HCT116 (cell line): ENCODE measurements at regions not wholly inside any gene's neighbourhood (a gene's known extent, or its start where the extent isn't known, plus 50 kb on each side); places are given as distances from the start of the nearest gene placed in this dataset.

Source experiments
- ATAC-seq: fragments of 200-7000 bp; cut with Tn5 transposase; 2 replicates; pipeline ENCODE4 v1.9.1; 2020; ENCODE audit warnings: mild to moderate bottlenecking, moderate library complexity
- BruUV-seq: library from RNA; stranded (reverse); fragments of 400-500 nt; replicated peaks from 2 replicates; lab custom pipeline; 2021; lab: Mats Ljungman, UMichigan
- CTCF ChIA-PET: fragments of 300-600 bp; sonication (Branson Sonifier 250); formaldehyde crosslinking; loops from one replicate; lab custom pipeline; 2021; ENCODE audit warnings: antibody characterized with exemption; lab: Charles Lee
- POLR2A ChIA-PET: fragments of 300-600, 350-600 bp; sonication (Branson Sonifier 250); formaldehyde crosslinking; loops from one replicate; lab custom pipeline; 2021; ENCODE audit warnings: antibody characterized with exemption; lab: Charles Lee
- RAD21 ChIA-PET, 2 experiments: fragments of 300-600 bp; sonication (Branson Sonifier 250); formaldehyde crosslinking; loops; one replicate each; lab custom pipeline; 2023; ENCODE audit warnings: low total read pairs in 2 of 2; ENCODE audit not compliant: uncharacterized antibody in 2 of 2, unreplicated experiment in 2 of 2, low non-redundant PET in 1 of 2; lab: Charles Lee
- DNase-seq: peaks from one replicate; pipeline ENCODE4 v3.0.0-alpha.2; 2010; ENCODE audit warnings: low read depth, low spot score
- H2AFZ ChIP-seq: fragments of 200-600 bp; shearing (Covaris generic), sonication (generic); 2 replicates; pipeline ENCODE4 v1.6.1; 2017; ENCODE audit warnings: low read depth, mixed run types, mixed read lengths, antibody characterized with exemption, low read length; ENCODE audit not compliant: poor library complexity, severe bottlenecking
- H3K27ac ChIP-seq: 2 replicates; pipeline ENCODE4 v1.5.1; 2012; ENCODE audit warnings: low read depth, low read length
- H3K27me3 ChIP-seq: fragments of 200-600 bp; sonication (generic); 2 replicates; pipeline ENCODE4 v1.6.1; 2016; ENCODE audit warnings: mixed run types, low read length, mixed read lengths; ENCODE audit not compliant: insufficient read depth
- H3K36me3 ChIP-seq, 2 experiments: fragments of 200-500 bp in 1 of 2; fragments of 200-600 bp in 1 of 2; sonication (Bioruptor generic) in 1 of 2; sonication (generic) in 1 of 2; 2 replicates each; pipeline versions ENCODE4 v1.5.1 to v1.6.1; 2014 to 2016; ENCODE audit warnings: low read length in 2 of 2, inconsistent platforms in 1 of 2, mixed read lengths in 1 of 2, mixed run types in 1 of 2; ENCODE audit not compliant: insufficient read depth in 2 of 2, control insufficient read depth in 1 of 2
- H3K4me1 ChIP-seq, 2 experiments: fragments of 200-600 bp in 1 of 2; sonication (generic) in 1 of 2; 2 replicates each; pipeline versions ENCODE4 v1.5.1 to v1.6.1; 2012 to 2017; ENCODE audit warnings: low read length in 2 of 2, inconsistent platforms in 1 of 2, mild to moderate bottlenecking in 1 of 2, mixed read lengths in 1 of 2, mixed run types in 1 of 2, moderate library complexity in 1 of 2; ENCODE audit not compliant: insufficient read depth in 2 of 2, control insufficient read depth in 1 of 2
- H3K4me2 ChIP-seq: fragments of 200-600 bp; sonication (generic); 2 replicates; pipeline ENCODE4 v1.6.1; 2017; ENCODE audit warnings: mixed run types, low read length, mixed read lengths
- H3K4me3 ChIP-seq, 2 experiments: fragments of 200-600 bp in 1 of 2; sonication (generic) in 1 of 2; replicated peaks in 1 of 2; 2 replicates each; pipeline ENCODE4 v1.5.1; 2011 to 2016; ENCODE audit warnings: low read length in 2 of 2, control low read depth in 1 of 2, low read depth in 1 of 2, mild to moderate bottlenecking in 1 of 2, mixed read lengths in 1 of 2, mixed run types in 1 of 2
- H3K79me2 ChIP-seq: fragments of 200-600 bp; sonication (generic); 2 replicates; pipeline ENCODE4 v1.6.1; 2017; ENCODE audit warnings: mild to moderate bottlenecking, mixed run types, low read length, moderate library complexity, mixed read lengths; ENCODE audit not compliant: insufficient read depth
- H3K9ac ChIP-seq: fragments of 200-600 bp; sonication (generic); 2 replicates; pipeline ENCODE4 v1.6.1; 2016; ENCODE audit warnings: low read length, mixed read lengths
- H3K9me2 ChIP-seq: fragments of 200-600 bp; sonication (generic), shearing (Covaris generic); 2 replicates; pipeline ENCODE4 v1.6.1; 2017; ENCODE audit warnings: mixed run types, mild to moderate bottlenecking, moderate library complexity; ENCODE audit not compliant: insufficient read depth
- H3K9me3 ChIP-seq, 2 experiments: fragments of 200-500 bp in 1 of 2; fragments of 200-600 bp in 1 of 2; sonication (Bioruptor generic) in 1 of 2; sonication (generic) in 1 of 2; 2 replicates each; pipeline ENCODE4 v1.6.1; 2014 to 2017; ENCODE audit warnings: low read length in 2 of 2, mixed read lengths in 2 of 2, inconsistent platforms in 1 of 2, low read depth in 1 of 2, mild to moderate bottlenecking in 1 of 2, mixed run types in 1 of 2, moderate library complexity in 1 of 2; ENCODE audit not compliant: control insufficient read depth in 1 of 2, insufficient read depth in 1 of 2
- H4K20me1 ChIP-seq: fragments of 200-600 bp; sonication (generic), shearing (Covaris generic); 2 replicates; pipeline ENCODE4 v1.6.1; 2017; ENCODE audit warnings: mixed run types, mild to moderate bottlenecking, moderate library complexity; ENCODE audit not compliant: insufficient read depth
- CBX3 ChIP-seq: IDR thresholded peaks from 2 replicates; pipeline ENCODE4 v1.6.1; 2012; ENCODE audit warnings: low read depth
- CEBPB ChIP-seq: IDR thresholded peaks from 2 replicates; pipeline ENCODE4 v1.6.1; 2012; ENCODE audit warnings: low read depth
- EGR1 ChIP-seq: IDR thresholded peaks from 2 replicates; pipeline ENCODE4 v1.6.1; 2012; ENCODE audit warnings: low read depth
- ELF1 ChIP-seq: IDR thresholded peaks from 2 replicates; pipeline ENCODE4 v1.6.1; 2012; ENCODE audit warnings: low read depth, borderline replicate concordance
- FOSL1 ChIP-seq: IDR thresholded peaks from 2 replicates; pipeline ENCODE4 v1.6.1; 2012; ENCODE audit warnings: low read depth
- POLR2AphosphoS5 ChIP-seq: IDR thresholded peaks from 2 replicates; pipeline ENCODE4 v1.6.1; 2011; ENCODE audit warnings: mild to moderate bottlenecking, low read depth, low read length, moderate library complexity
- RAD21 ChIP-seq: IDR thresholded peaks from 2 replicates; pipeline ENCODE4 v1.6.1; 2012; ENCODE audit warnings: low read depth, mild to moderate bottlenecking
- SIN3A ChIP-seq: IDR thresholded peaks from 2 replicates; pipeline ENCODE4 v1.6.1; 2012; ENCODE audit warnings: low read depth
- SP1 ChIP-seq: IDR thresholded peaks from 2 replicates; pipeline ENCODE4 v1.6.1; 2012; ENCODE audit warnings: low read depth
- SRF ChIP-seq: IDR thresholded peaks from 2 replicates; pipeline ENCODE4 v1.6.1; 2012; ENCODE audit warnings: low read depth
- YY1 ChIP-seq: IDR thresholded peaks from 2 replicates; pipeline ENCODE4 v1.6.1; 2011; ENCODE audit warnings: low read length, low read depth, moderate library complexity, mild to moderate bottlenecking; ENCODE audit not compliant: insufficient replicate concordance; ENCODE audit errors: extremely low read depth
- ZNF274 ChIP-seq: fragments of 200-500 bp; sonication (Bioruptor generic); IDR thresholded peaks from 2 replicates; pipeline ENCODE4 v1.6.1; 2014; ENCODE audit warnings: mild to moderate bottlenecking, low read depth, low read length, inconsistent platforms
- intact Hi-C: fragments of 100-400 bp; cut with micrococcal nuclease; formaldehyde crosslinking; loops from 2 replicates; pipeline ENCODE4 v1.10.0; 2022
- TF ChIP-seq, protein P1 (sequence below): IDR thresholded peaks from 2 replicates; pipeline ENCODE4 v1.6.1; 2012; ENCODE audit warnings: low read depth
- TF ChIP-seq, protein P2 (sequence below): IDR thresholded peaks from 2 replicates; pipeline ENCODE4 v1.6.1; 2011; ENCODE audit warnings: mild to moderate bottlenecking, low read length, moderate library complexity; ENCODE audit not compliant: insufficient replicate concordance; ENCODE audit errors: extremely low read depth
- TF ChIP-seq, protein P3 (sequence below): IDR thresholded peaks from 2 replicates; pipeline ENCODE4 v1.6.1; 2012
- TF ChIP-seq, protein P4 (sequence below): IDR thresholded peaks from 2 replicates; pipeline ENCODE4 v1.6.1; 2012

DNA sequence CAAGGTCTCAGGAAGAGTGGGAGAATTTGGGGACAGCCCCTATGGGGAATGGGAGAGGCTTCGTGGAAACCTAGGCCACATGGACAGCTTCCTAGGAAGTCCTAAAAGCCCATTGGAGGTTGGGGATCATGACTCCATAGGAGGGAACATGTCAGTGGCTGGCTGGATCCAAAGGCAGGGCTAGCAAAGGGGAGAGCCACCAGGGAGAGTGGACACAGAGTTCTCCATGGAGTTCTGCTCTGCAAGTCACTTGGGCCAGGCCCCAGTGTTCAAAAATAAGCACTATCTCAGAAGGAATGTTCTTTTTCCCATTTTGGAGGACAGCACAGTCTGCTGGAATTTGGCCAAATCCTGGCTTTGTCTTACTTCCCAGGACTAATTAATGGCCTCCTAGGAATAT is 140.6 kb upstream of the RAD23B start:
- Histone ChIP-seq H3K9ac (no peak overlapping the region), H3K4me2 (no peak overlapping the region), H4K20me1 (no peaks in the 10 kb centered on the region), H3K27ac (no peak overlapping the region), H3K9me3 (no peaks in the 10 kb centered on the region), H2AFZ (peak overlapping the region; percentile 2), H3K9me2 (no peaks in the 10 kb centered on the region), H3K4me1 (peaks cover 4 to 8% of the 10 kb centered on the region in 2 experiments; a peak in 2 of 4 replicates), H3K79me2 (no peaks in the 10 kb centered on the region), H3K4me3 (no peak overlapping the region), H3K36me3 (no peaks in the 10 kb centered on the region), H3K27me3 (no peaks in the 10 kb centered on the region)
- no peak for TF ChIP-seq ZNF274
- TF ChIP-seq, protein P1, sequence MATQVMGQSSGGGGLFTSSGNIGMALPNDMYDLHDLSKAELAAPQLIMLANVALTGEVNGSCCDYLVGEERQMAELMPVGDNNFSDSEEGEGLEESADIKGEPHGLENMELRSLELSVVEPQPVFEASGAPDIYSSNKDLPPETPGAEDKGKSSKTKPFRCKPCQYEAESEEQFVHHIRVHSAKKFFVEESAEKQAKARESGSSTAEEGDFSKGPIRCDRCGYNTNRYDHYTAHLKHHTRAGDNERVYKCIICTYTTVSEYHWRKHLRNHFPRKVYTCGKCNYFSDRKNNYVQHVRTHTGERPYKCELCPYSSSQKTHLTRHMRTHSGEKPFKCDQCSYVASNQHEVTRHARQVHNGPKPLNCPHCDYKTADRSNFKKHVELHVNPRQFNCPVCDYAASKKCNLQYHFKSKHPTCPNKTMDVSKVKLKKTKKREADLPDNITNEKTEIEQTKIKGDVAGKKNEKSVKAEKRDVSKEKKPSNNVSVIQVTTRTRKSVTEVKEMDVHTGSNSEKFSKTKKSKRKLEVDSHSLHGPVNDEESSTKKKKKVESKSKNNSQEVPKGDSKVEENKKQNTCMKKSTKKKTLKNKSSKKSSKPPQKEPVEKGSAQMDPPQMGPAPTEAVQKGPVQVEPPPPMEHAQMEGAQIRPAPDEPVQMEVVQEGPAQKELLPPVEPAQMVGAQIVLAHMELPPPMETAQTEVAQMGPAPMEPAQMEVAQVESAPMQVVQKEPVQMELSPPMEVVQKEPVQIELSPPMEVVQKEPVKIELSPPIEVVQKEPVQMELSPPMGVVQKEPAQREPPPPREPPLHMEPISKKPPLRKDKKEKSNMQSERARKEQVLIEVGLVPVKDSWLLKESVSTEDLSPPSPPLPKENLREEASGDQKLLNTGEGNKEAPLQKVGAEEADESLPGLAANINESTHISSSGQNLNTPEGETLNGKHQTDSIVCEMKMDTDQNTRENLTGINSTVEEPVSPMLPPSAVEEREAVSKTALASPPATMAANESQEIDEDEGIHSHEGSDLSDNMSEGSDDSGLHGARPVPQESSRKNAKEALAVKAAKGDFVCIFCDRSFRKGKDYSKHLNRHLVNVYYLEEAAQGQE = no peak
- TF ChIP-seq, protein P2, sequence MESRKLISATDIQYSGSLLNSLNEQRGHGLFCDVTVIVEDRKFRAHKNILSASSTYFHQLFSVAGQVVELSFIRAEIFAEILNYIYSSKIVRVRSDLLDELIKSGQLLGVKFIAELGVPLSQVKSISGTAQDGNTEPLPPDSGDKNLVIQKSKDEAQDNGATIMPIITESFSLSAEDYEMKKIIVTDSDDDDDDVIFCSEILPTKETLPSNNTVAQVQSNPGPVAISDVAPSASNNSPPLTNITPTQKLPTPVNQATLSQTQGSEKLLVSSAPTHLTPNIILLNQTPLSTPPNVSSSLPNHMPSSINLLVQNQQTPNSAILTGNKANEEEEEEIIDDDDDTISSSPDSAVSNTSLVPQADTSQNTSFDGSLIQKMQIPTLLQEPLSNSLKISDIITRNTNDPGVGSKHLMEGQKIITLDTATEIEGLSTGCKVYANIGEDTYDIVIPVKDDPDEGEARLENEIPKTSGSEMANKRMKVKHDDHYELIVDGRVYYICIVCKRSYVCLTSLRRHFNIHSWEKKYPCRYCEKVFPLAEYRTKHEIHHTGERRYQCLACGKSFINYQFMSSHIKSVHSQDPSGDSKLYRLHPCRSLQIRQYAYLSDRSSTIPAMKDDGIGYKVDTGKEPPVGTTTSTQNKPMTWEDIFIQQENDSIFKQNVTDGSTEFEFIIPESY = no peak
- TF ChIP-seq YY1 = no peak
- TF ChIP-seq, protein P3, sequence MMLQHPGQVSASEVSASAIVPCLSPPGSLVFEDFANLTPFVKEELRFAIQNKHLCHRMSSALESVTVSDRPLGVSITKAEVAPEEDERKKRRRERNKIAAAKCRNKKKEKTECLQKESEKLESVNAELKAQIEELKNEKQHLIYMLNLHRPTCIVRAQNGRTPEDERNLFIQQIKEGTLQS = no peak
- no peak for TF ChIP-seq SP1
- TF ChIP-seq SIN3A = no peak
- no peak for TF ChIP-seq ELF1
- TF ChIP-seq RAD21 = no peak
- TF ChIP-seq FOSL1 = no peak
- TF ChIP-seq EGR1 = no peak
- no peak for TF ChIP-seq CEBPB
- TF ChIP-seq POLR2AphosphoS5 = no peak
- no peak for TF ChIP-seq CBX3
- TF ChIP-seq, protein P4, sequence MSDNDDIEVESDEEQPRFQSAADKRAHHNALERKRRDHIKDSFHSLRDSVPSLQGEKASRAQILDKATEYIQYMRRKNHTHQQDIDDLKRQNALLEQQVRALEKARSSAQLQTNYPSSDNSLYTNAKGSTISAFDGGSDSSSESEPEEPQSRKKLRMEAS = no peak
- no peak for TF ChIP-seq SRF
- no TSS peak for BruUV-seq
- intact Hi-C loops = loop anchor here (10.0 kb wide), 1 partner anchor 1238 kb away; no protein-coding TSS in a partner anchor
- CTCF ChIA-PET = interaction anchor here (1.0 to 1.4 kb wide), 2 partner anchors 9 to 199 kb away, joined by 3 read pairs; no protein-coding TSS in a partner anchor
- ATAC-seq (peak; percentile 63), DNase-seq (no peak)
- POLR2A ChIA-PET = no interaction called here
- RAD21 ChIA-PET = no interaction called here
